ENCODE measurements at regions not wholly inside any gene's neighbourhood (a gene's known extent, or its start where the extent isn't known, plus 50 kb on each side); places are given as distances from the start of the nearest gene placed in this dataset.

- peaks cover 10% of the 10 kb centered on the region for H3K9me3 ChIP-seq (ENCODE audit: control insufficient read depth, low read depth, low read length)
- H3K27ac ChIP-seq (ENCODE audit: insufficient read length, low read depth, low read length) = no peak overlapping the region
- no peak overlapping the region for H2AK5ac ChIP-seq (ENCODE audit: insufficient read length, low read length)
- H3K4ac ChIP-seq (ENCODE audit: low read depth, low read length) = no peak overlapping the region
- H4K8ac ChIP-seq (replicated peaks; ENCODE audit: insufficient read length, low read depth, low read length) = no peak overlapping the region
- H4K5ac ChIP-seq (ENCODE audit: insufficient read length, low read depth, low read length) = no peak overlapping the region
- no peak overlapping the region for H2BK120ac ChIP-seq (ENCODE audit: low read depth, low read length, poor library complexity, severe bottlenecking)
- no peak overlapping the region for H3K14ac ChIP-seq (ENCODE audit: insufficient read depth, low read length)
- Mint-ChIP-seq H3K27ac (no peak overlapping the region; a peak in 1 of 7 replicates), H3K9me3 (peaks cover 16 to 27% of the 10 kb centered on the region in 2 experiments), H3K36me3 (ENCODE audit: insufficient read depth in 1 of 3, low read depth in 3 of 3) (peaks cover 12 to 30% (median 18%) of the 10 kb centered on the region in 3 experiments), H3K27me3 (ENCODE audit: low read depth) (no peaks in the 10 kb centered on the region; the same call in 1 of the 2 replicates), H3K4me3 (no peak overlapping the region), H3K4me1 (peaks cover 0 to 3% of the 10 kb centered on the region in 2 experiments; a peak in 2 of 4 replicates)
- no peak overlapping the region for H3K23ac ChIP-seq (ENCODE audit: insufficient read length, low read depth, low read length)
- no peaks in the 10 kb centered on the region for H3K27me3 ChIP-seq (ENCODE audit: insufficient read depth, low read length)
- WGBS (ENCODE audit: extremely low coverage, insufficient read length, low lambda C conversion rate) = no CpG with 5 or more reads among the region's 7 CpGs
- H4K91ac ChIP-seq (ENCODE audit: insufficient read length, low read depth, low read length) = no peak overlapping the region
- no peaks in the 10 kb centered on the region for H3K23me2 ChIP-seq (ENCODE audit: insufficient read length, low read depth, low read length, poor library complexity, severe bottlenecking)
- DNase-seq = no peak
- no peak for TF ChIP-seq CTCF (conservative IDR thresholded peaks at IDR 0.05)
- H2BK15ac ChIP-seq (ENCODE audit: low read depth, low read length) = no peak overlapping the region
- H2BK12ac ChIP-seq (ENCODE audit: insufficient read length, low read depth, low read length) = no peak overlapping the region
- no peaks in the 10 kb centered on the region for H3K79me2 ChIP-seq (ENCODE audit: insufficient read depth, low read length)
- H3T11ph ChIP-seq (ENCODE audit: low read length) = no peak overlapping the region
- H3K18ac ChIP-seq (ENCODE audit: insufficient read length, low read depth, low read length) = no peak overlapping the region
- H3K4me2 ChIP-seq (ENCODE audit: insufficient read depth, insufficient read length, low read length) = no peak overlapping the region
- H4K20me1 ChIP-seq (ENCODE audit: control insufficient read depth, insufficient read depth, insufficient read length) = no peaks in the 10 kb centered on the region
- no peak overlapping the region for H2BK20ac ChIP-seq (ENCODE audit: low read depth, low read length, poor library complexity, severe bottlenecking)
- H2BK5ac ChIP-seq (ENCODE audit: insufficient read length, low read length) = no peak overlapping the region
- H2AFZ ChIP-seq (ENCODE audit: low read length) = no peak overlapping the region
- H3K79me1 ChIP-seq (ENCODE audit: insufficient read depth, low read depth, low read length, poor library complexity, severe bottlenecking) = no peaks in the 10 kb centered on the region
- H3K56ac ChIP-seq (ENCODE audit: insufficient read length, low read depth, low read length) = no peak overlapping the region
- no peaks in the 10 kb centered on the region for H3K4me1 ChIP-seq (ENCODE audit: insufficient read depth, low read length)
- H3K9ac ChIP-seq (ENCODE audit: extremely low read depth, insufficient read length, low read length) = no peak overlapping the region
Measured at GRCh38 chrX:7606039-7606652, 236.8 kb upstream of the VCX start.

Data from H9 (cell line).